Nephron progenitor cell (in vitro differentiated cells): ENCODE measurements at regions not wholly inside any gene's neighbourhood (a gene's known extent, or its start where the extent isn't known, plus 50 kb on each side); places are given as distances from the start of the nearest gene placed in this dataset.

ENCODE experiments used
- DNase-seq: peaks from one replicate; pipeline ENCODE4 v3.0.0; 2021
- H3K27ac Mint-ChIP-seq: 2 replicates; pipeline ENCODE4 v1.8.0; 2021; ENCODE audit warnings: mild to moderate bottlenecking, moderate library complexity, mixed read lengths
- H3K27me3 Mint-ChIP-seq: 2 replicates; pipeline ENCODE4 v1.8.0; 2021; ENCODE audit warnings: mild to moderate bottlenecking, low read depth, mixed read lengths; ENCODE audit not compliant: poor library complexity
- H3K36me3 Mint-ChIP-seq: 2 replicates; pipeline ENCODE4 v1.8.0; 2021; ENCODE audit warnings: low read depth, mixed read lengths
- H3K4me1 Mint-ChIP-seq: 2 replicates; pipeline ENCODE4 v1.8.0; 2021; ENCODE audit warnings: mixed read lengths
- H3K4me3 Mint-ChIP-seq: 2 replicates; pipeline ENCODE4 v1.8.0; 2021; ENCODE audit warnings: mild to moderate bottlenecking, moderate library complexity, mixed read lengths
- H3K9me3 Mint-ChIP-seq: 2 replicates; pipeline ENCODE4 v1.8.0; 2021; ENCODE audit warnings: mild to moderate bottlenecking, moderate library complexity, mixed read lengths
- TF ChIP-seq, protein P1 (sequence below): fragments of 200-600 bp; sonication (generic); IDR thresholded peaks from 2 replicates; pipeline ENCODE4 v1.5.0; 2021; ENCODE audit warnings: antibody characterized with exemption

DNA sequence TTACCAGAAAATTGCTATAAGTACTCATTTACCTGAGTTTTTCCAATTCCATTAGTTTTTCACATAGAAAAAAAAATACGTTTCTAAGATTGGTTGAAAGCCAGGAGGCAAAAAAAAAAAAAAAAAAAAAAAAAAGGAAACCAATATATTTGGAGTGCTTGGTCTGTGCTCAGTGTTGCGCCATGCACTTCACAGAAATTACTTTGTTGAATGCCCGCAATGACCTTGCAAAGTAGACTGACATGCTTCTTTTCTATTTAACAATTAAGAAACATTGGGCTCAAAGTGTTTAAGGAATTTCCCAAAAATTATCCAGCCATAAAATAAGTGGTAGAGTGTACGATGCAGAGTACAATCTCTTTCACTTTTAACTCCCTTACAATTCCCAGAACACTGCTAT is 65.2 kb upstream of the PAPPA start:
- TF ChIP-seq, protein P1, sequence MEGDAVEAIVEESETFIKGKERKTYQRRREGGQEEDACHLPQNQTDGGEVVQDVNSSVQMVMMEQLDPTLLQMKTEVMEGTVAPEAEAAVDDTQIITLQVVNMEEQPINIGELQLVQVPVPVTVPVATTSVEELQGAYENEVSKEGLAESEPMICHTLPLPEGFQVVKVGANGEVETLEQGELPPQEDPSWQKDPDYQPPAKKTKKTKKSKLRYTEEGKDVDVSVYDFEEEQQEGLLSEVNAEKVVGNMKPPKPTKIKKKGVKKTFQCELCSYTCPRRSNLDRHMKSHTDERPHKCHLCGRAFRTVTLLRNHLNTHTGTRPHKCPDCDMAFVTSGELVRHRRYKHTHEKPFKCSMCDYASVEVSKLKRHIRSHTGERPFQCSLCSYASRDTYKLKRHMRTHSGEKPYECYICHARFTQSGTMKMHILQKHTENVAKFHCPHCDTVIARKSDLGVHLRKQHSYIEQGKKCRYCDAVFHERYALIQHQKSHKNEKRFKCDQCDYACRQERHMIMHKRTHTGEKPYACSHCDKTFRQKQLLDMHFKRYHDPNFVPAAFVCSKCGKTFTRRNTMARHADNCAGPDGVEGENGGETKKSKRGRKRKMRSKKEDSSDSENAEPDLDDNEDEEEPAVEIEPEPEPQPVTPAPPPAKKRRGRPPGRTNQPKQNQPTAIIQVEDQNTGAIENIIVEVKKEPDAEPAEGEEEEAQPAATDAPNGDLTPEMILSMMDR, result no peak
- Mint-ChIP-seq H3K9me3 (peaks cover 5% of the 10 kb centered on the region), H3K27me3 (peaks cover 3% of the 10 kb centered on the region), H3K4me1 (peaks cover 13% of the 10 kb centered on the region), H3K27ac (no peak overlapping the region), H3K4me3 (no peak overlapping the region), H3K36me3 (no peaks in the 10 kb centered on the region)
- DNase-seq, result no peak

DNA sequence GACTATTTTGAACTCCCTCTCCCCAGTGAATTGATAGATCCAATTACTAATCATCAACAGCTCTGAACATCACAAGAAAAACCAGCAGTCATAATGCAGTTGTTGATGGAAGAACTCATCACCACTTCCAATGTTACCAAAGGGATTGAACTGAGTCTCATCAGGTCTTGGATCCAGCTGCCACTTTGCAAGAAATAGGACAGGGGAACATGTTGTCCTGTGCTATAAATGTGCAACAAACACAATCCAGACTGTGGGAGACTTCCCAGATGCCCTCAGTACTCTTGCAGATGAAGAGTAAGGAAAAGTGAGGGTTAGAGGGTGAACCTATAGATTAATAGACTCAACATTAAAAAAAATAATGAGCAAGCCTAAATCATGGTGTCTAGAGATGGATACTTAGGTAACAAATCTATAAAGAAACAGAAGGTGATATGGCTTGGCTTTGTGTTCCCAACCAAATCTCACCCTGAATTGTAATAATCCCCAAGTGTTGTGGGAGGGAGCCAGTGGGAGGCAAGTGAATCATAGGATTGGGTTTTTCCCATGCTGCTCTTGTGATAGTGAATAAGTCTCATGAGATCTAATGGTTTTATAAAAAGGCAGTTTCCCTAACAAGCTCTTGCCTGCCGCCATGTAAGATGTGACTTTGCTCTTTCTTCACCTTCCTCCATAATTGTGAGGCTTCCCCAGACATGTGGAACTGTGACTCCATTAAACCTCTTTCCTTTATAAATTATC is 63.4 kb upstream of the PAPPA start:
- H3K4me1 Mint-ChIP-seq, result peaks cover 13% of the 10 kb centered on the region
- no peak for DNase-seq
- TF ChIP-seq, protein P1, result no peak
- H3K9me3 Mint-ChIP-seq, result peaks cover 5% of the 10 kb centered on the region
- H3K4me3 Mint-ChIP-seq, result no peak overlapping the region
- no peak overlapping the region for H3K27ac Mint-ChIP-seq
- H3K27me3 Mint-ChIP-seq, result no peaks in the 10 kb centered on the region
- H3K36me3 Mint-ChIP-seq, result no peaks in the 10 kb centered on the region

- TF ChIP-seq, protein P1, result no peak
- no peak overlapping the region for H3K4me3 Mint-ChIP-seq
- peaks cover 9% of the 10 kb centered on the region for H3K4me1 Mint-ChIP-seq
- peaks cover 6% of the 10 kb centered on the region for H3K27me3 Mint-ChIP-seq
- no peaks in the 10 kb centered on the region for H3K36me3 Mint-ChIP-seq
- H3K27ac Mint-ChIP-seq, result no peak overlapping the region
- no peak for DNase-seq
- H3K9me3 Mint-ChIP-seq, result peaks cover 5% of the 10 kb centered on the region
These were observed 58.7 kb upstream of the PAPPA start for GRCh38 chr9:116094846-116095245.

DNA sequence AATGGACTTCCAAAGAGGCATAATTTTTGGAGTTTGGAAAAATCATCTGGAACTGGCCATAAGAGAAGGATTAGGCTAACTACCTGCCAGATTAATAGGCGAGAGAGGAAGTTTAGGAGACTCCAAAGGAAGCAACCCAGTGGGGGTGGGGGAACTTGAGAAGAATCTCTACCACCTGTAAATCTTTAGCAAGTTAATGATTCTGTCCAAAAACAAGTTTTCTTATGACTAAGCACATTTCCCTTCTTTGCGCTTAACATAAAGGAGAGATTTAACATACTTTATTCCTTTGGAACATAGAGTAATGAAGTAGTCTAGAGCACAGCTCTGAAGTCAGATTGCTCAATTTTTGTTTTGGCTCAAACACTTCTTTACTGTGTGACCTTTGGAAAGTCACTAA is 58.2 kb upstream of the PAPPA start:
- TF ChIP-seq, protein P1, result no peak
- H3K36me3 Mint-ChIP-seq, result no peaks in the 10 kb centered on the region
- H3K4me3 Mint-ChIP-seq, result no peak overlapping the region
- no peak overlapping the region for H3K27ac Mint-ChIP-seq
- peaks cover 5% of the 10 kb centered on the region for H3K9me3 Mint-ChIP-seq
- no peak for DNase-seq
- H3K27me3 Mint-ChIP-seq, result peaks cover 6% of the 10 kb centered on the region
- H3K4me1 Mint-ChIP-seq, result peaks cover 9% of the 10 kb centered on the region

- H3K27me3 Mint-ChIP-seq, result peaks cover 12% of the 10 kb centered on the region
- H3K27ac Mint-ChIP-seq, result no peak overlapping the region
- H3K9me3 Mint-ChIP-seq, result no peaks in the 10 kb centered on the region
- DNase-seq, result no peak
- no peaks in the 10 kb centered on the region for H3K36me3 Mint-ChIP-seq
- H3K4me1 Mint-ChIP-seq, result peaks cover 9% of the 10 kb centered on the region
- TF ChIP-seq, protein P1, result no peak
- no peak overlapping the region for H3K4me3 Mint-ChIP-seq
These were observed 57.5 kb upstream of the PAPPA start for GRCh38 chr9:116096046-116096445.

GRCh38 chr9:116096853-116097252 is 56.7 kb upstream of the PAPPA start:
- H3K27ac Mint-ChIP-seq, result no peak overlapping the region
- H3K4me1 Mint-ChIP-seq, result peaks cover 9% of the 10 kb centered on the region
- DNase-seq, result no peak
- no peaks in the 10 kb centered on the region for H3K36me3 Mint-ChIP-seq
- TF ChIP-seq, protein P1, result no peak
- no peak overlapping the region for H3K4me3 Mint-ChIP-seq
- peaks cover 12% of the 10 kb centered on the region for H3K27me3 Mint-ChIP-seq
- no peaks in the 10 kb centered on the region for H3K9me3 Mint-ChIP-seq
